ENCODE measurements at regions not wholly inside any gene's neighbourhood (a gene's known extent, or its start where the extent isn't known, plus 50 kb on each side); places are given as distances from the start of the nearest gene placed in this dataset.

GRCh38 chr16:64398793-64399192 lies 723.1 kb downstream of the CDH11 start:
- DNase-seq = no peak

- no peak for DNase-seq
Measured at GRCh38 chr16:64397945-64398508, 723.8 kb downstream of the CDH11 start.

- DNase-seq = no peak
Measured at GRCh38 chr16:64397042-64397441, 724.8 kb downstream of the CDH11 start.

- DNase-seq = no peak
Measured at GRCh38 chr16:64394061-64394460, 727.8 kb downstream of the CDH11 start.

GRCh38 chr16:64392456-64392855 lies 729.4 kb downstream of the CDH11 start:
- no peak for DNase-seq

GRCh38 chr16:64391063-64391600 lies 730.7 kb downstream of the CDH11 start:
- no peak for DNase-seq

- no peak for DNase-seq
Measured at GRCh38 chr16:64390102-64390501, 731.8 kb downstream of the CDH11 start.

- no peak for DNase-seq
Measured at GRCh38 chr16:64384636-64385035, 737.2 kb downstream of the CDH11 start.

- DNase-seq = peak in 1 of 2 experiments; percentile 12
Measured at GRCh38 chr16:64381979-64382378, 739.9 kb downstream of the CDH11 start.

GRCh38 chr16:64380751-64381150 lies 741.1 kb downstream of the CDH11 start:
- DNase-seq = no peak

GRCh38 chr16:64375391-64375980 lies 746.4 kb downstream of the CDH11 start:
- no peak for DNase-seq

GRCh38 chr16:64370112-64370511 lies 751.8 kb downstream of the CDH11 start:
- no peak for DNase-seq

- no peak for DNase-seq
Measured at GRCh38 chr16:64365448-64365931, 756.4 kb downstream of the CDH11 start.

GRCh38 chr16:64364894-64365293 lies 757.0 kb downstream of the CDH11 start:
- DNase-seq = no peak

GRCh38 chr16:64364416-64364815 lies 757.4 kb downstream of the CDH11 start:
- DNase-seq = no peak

- no peak for DNase-seq
Measured at GRCh38 chr16:64364016-64364415, 757.8 kb downstream of the CDH11 start.

- no peak for DNase-seq
Measured at GRCh38 chr16:64363039-64363438, 758.8 kb downstream of the CDH11 start.

- no peak for DNase-seq
Measured at GRCh38 chr16:64362193-64362592, 759.7 kb downstream of the CDH11 start.

- no peak for DNase-seq
Measured at GRCh38 chr16:64361753-64362152, 760.1 kb downstream of the CDH11 start.

- no peak for DNase-seq
Measured at GRCh38 chr16:64358291-64358690, 763.6 kb downstream of the CDH11 start.

GRCh38 chr16:64356267-64356666 lies 765.6 kb downstream of the CDH11 start:
- no peak for DNase-seq

- DNase-seq = no peak
Measured at GRCh38 chr16:64352246-64352645, 769.6 kb downstream of the CDH11 start.

- no peak for DNase-seq
Measured at GRCh38 chr16:64351121-64351520, 770.7 kb downstream of the CDH11 start.

GRCh38 chr16:64346080-64346479 lies 775.8 kb downstream of the CDH11 start:
- peak; percentile 6 to 24 for DNase-seq

GRCh38 chr16:64345142-64345541 lies 776.7 kb downstream of the CDH11 start:
- no peak for DNase-seq
